Activated naive CD8-positive, alpha-beta T cell treated with anti-CD3 and anti-CD28 coated beads for 36 hours (primary cell): ENCODE measurements at regions not wholly inside any gene's neighbourhood (a gene's known extent, or its start where the extent isn't known, plus 50 kb on each side); places are given as distances from the start of the nearest gene placed in this dataset.

ENCODE experiments used
- DNase-seq: peaks from one replicate; pipeline ENCODE4 v3.0.0; 2021
- H3K27ac Mint-ChIP-seq: one replicate; pipeline ENCODE4 v1.8.0; 2022; ENCODE audit warnings: mild to moderate bottlenecking, moderate library complexity, mixed read lengths
- H3K27me3 Mint-ChIP-seq: one replicate; pipeline ENCODE4 v1.8.0; 2022; ENCODE audit warnings: mild to moderate bottlenecking, mixed read lengths
- H3K36me3 Mint-ChIP-seq: one replicate; pipeline ENCODE4 v1.8.0; 2021; ENCODE audit warnings: mild to moderate bottlenecking, mixed read lengths
- H3K4me1 Mint-ChIP-seq: one replicate; pipeline ENCODE4 v1.8.0; 2021; ENCODE audit warnings: mixed read lengths
- H3K4me3 Mint-ChIP-seq: one replicate; pipeline ENCODE4 v1.8.0; 2022; ENCODE audit warnings: mild to moderate bottlenecking, moderate library complexity, mixed read lengths
- H3K9me3 Mint-ChIP-seq: one replicate; pipeline ENCODE4 v1.8.0; 2022; ENCODE audit warnings: mixed read lengths

GRCh38 chr4:152165846-152166245, 370.0 kb downstream of the FBXW7 start:
- Mint-ChIP-seq H3K4me1 (no peaks in the 10 kb centered on the region), H3K27me3 (no peaks in the 10 kb centered on the region), H3K36me3 (no peaks in the 10 kb centered on the region), H3K4me3 (no peak overlapping the region), H3K27ac (no peak overlapping the region), H3K9me3 (no peaks in the 10 kb centered on the region)
- no peak for DNase-seq

GRCh38 chr4:152165146-152165545, 370.7 kb downstream of the FBXW7 start:
- Mint-ChIP-seq H3K4me3 (no peak overlapping the region), H3K27me3 (no peaks in the 10 kb centered on the region), H3K9me3 (no peaks in the 10 kb centered on the region), H3K4me1 (no peaks in the 10 kb centered on the region), H3K27ac (no peak overlapping the region), H3K36me3 (no peaks in the 10 kb centered on the region)
- no peak for DNase-seq

- DNase-seq = no peak
- no peaks in the 10 kb centered on the region for H3K27me3 Mint-ChIP-seq
- H3K4me3 Mint-ChIP-seq = no peak overlapping the region
- no peaks in the 10 kb centered on the region for H3K36me3 Mint-ChIP-seq
- no peaks in the 10 kb centered on the region for H3K9me3 Mint-ChIP-seq
- no peak overlapping the region for H3K27ac Mint-ChIP-seq
- H3K4me1 Mint-ChIP-seq = no peaks in the 10 kb centered on the region
Measured at GRCh38 chr4:152164561-152164960, 371.3 kb downstream of the FBXW7 start.

GRCh38 chr4:152162331-152162697, 373.6 kb downstream of the FBXW7 start:
- no peak overlapping the region for H3K4me3 Mint-ChIP-seq
- no peaks in the 10 kb centered on the region for H3K9me3 Mint-ChIP-seq
- no peaks in the 10 kb centered on the region for H3K36me3 Mint-ChIP-seq
- H3K27ac Mint-ChIP-seq = no peak overlapping the region
- H3K27me3 Mint-ChIP-seq = no peaks in the 10 kb centered on the region
- H3K4me1 Mint-ChIP-seq = peaks cover 7% of the 10 kb centered on the region
- no peak for DNase-seq

GRCh38 chr4:152161676-152162330, 374.1 kb downstream of the FBXW7 start:
- no peak overlapping the region for H3K4me3 Mint-ChIP-seq
- H3K27me3 Mint-ChIP-seq = no peaks in the 10 kb centered on the region
- no peak overlapping the region for H3K27ac Mint-ChIP-seq
- peaks cover 7% of the 10 kb centered on the region for H3K4me1 Mint-ChIP-seq
- no peaks in the 10 kb centered on the region for H3K36me3 Mint-ChIP-seq
- DNase-seq = no peak
- no peaks in the 10 kb centered on the region for H3K9me3 Mint-ChIP-seq

- no peak overlapping the region for H3K27ac Mint-ChIP-seq
- H3K36me3 Mint-ChIP-seq = no peaks in the 10 kb centered on the region
- H3K4me3 Mint-ChIP-seq = no peak overlapping the region
- H3K27me3 Mint-ChIP-seq = no peaks in the 10 kb centered on the region
- H3K9me3 Mint-ChIP-seq = no peaks in the 10 kb centered on the region
- peaks cover 8% of the 10 kb centered on the region for H3K4me1 Mint-ChIP-seq
- no peak for DNase-seq
Measured at GRCh38 chr4:152160225-152160800, 375.6 kb downstream of the FBXW7 start.

GRCh38 chr4:152159773-152160172, 376.1 kb downstream of the FBXW7 start:
- H3K36me3 Mint-ChIP-seq = no peaks in the 10 kb centered on the region
- H3K4me3 Mint-ChIP-seq = no peak overlapping the region
- peaks cover 12% of the 10 kb centered on the region for H3K4me1 Mint-ChIP-seq
- H3K27ac Mint-ChIP-seq = no peak overlapping the region
- no peaks in the 10 kb centered on the region for H3K27me3 Mint-ChIP-seq
- DNase-seq = no peak
- H3K9me3 Mint-ChIP-seq = peaks cover 4% of the 10 kb centered on the region

- no peak for DNase-seq
- H3K27ac Mint-ChIP-seq = no peak overlapping the region
- H3K36me3 Mint-ChIP-seq = no peaks in the 10 kb centered on the region
- H3K4me3 Mint-ChIP-seq = no peak overlapping the region
- H3K9me3 Mint-ChIP-seq = peaks cover 4% of the 10 kb centered on the region
- no peaks in the 10 kb centered on the region for H3K27me3 Mint-ChIP-seq
- peaks cover 17% of the 10 kb centered on the region for H3K4me1 Mint-ChIP-seq
Measured at GRCh38 chr4:152158225-152158624, 377.7 kb downstream of the FBXW7 start.

GRCh38 chr4:152157629-152158028, 378.3 kb downstream of the FBXW7 start:
- no peak for DNase-seq
- H3K4me1 Mint-ChIP-seq = peaks cover 17% of the 10 kb centered on the region
- no peak overlapping the region for H3K4me3 Mint-ChIP-seq
- peaks cover 4% of the 10 kb centered on the region for H3K9me3 Mint-ChIP-seq
- no peaks in the 10 kb centered on the region for H3K27me3 Mint-ChIP-seq
- no peak overlapping the region for H3K27ac Mint-ChIP-seq
- H3K36me3 Mint-ChIP-seq = no peaks in the 10 kb centered on the region

- peaks cover 4% of the 10 kb centered on the region for H3K9me3 Mint-ChIP-seq
- peaks cover 17% of the 10 kb centered on the region for H3K4me1 Mint-ChIP-seq
- no peak for DNase-seq
- H3K36me3 Mint-ChIP-seq = no peaks in the 10 kb centered on the region
- no peak overlapping the region for H3K4me3 Mint-ChIP-seq
- no peak overlapping the region for H3K27ac Mint-ChIP-seq
- H3K27me3 Mint-ChIP-seq = no peaks in the 10 kb centered on the region
Measured at GRCh38 chr4:152156442-152156841, 379.4 kb downstream of the FBXW7 start.

- H3K27me3 Mint-ChIP-seq = no peaks in the 10 kb centered on the region
- no peak overlapping the region for H3K4me3 Mint-ChIP-seq
- H3K27ac Mint-ChIP-seq = no peak overlapping the region
- no peaks in the 10 kb centered on the region for H3K36me3 Mint-ChIP-seq
- H3K9me3 Mint-ChIP-seq = peaks cover 4% of the 10 kb centered on the region
- peaks cover 17% of the 10 kb centered on the region for H3K4me1 Mint-ChIP-seq
- no peak for DNase-seq
Measured at GRCh38 chr4:152155070-152155469, 380.8 kb downstream of the FBXW7 start.

- Mint-ChIP-seq H3K4me1 (peaks cover 17% of the 10 kb centered on the region), H3K9me3 (peaks cover 4% of the 10 kb centered on the region), H3K36me3 (no peaks in the 10 kb centered on the region), H3K27me3 (no peaks in the 10 kb centered on the region), H3K4me3 (no peak overlapping the region), H3K27ac (no peak overlapping the region)
- DNase-seq = no peak
Measured at GRCh38 chr4:152154433-152154832, 381.5 kb downstream of the FBXW7 start.

- H3K9me3 Mint-ChIP-seq = peaks cover 4% of the 10 kb centered on the region
- no peak for DNase-seq
- no peaks in the 10 kb centered on the region for H3K36me3 Mint-ChIP-seq
- H3K4me3 Mint-ChIP-seq = no peak overlapping the region
- peaks cover 15% of the 10 kb centered on the region for H3K4me1 Mint-ChIP-seq
- no peak overlapping the region for H3K27ac Mint-ChIP-seq
- no peaks in the 10 kb centered on the region for H3K27me3 Mint-ChIP-seq
Measured at GRCh38 chr4:152153476-152154270, 382.2 kb downstream of the FBXW7 start.

GRCh38 chr4:152150214-152150613, 385.7 kb downstream of the FBXW7 start:
- peaks cover 8% of the 10 kb centered on the region for H3K4me1 Mint-ChIP-seq
- H3K9me3 Mint-ChIP-seq = peaks cover 12% of the 10 kb centered on the region

GRCh38 chr4:152149745-152150144, 386.1 kb downstream of the FBXW7 start:
- H3K27me3 Mint-ChIP-seq = no peaks in the 10 kb centered on the region
- no peak overlapping the region for H3K4me3 Mint-ChIP-seq
- peaks cover 13% of the 10 kb centered on the region for H3K9me3 Mint-ChIP-seq
- no peak overlapping the region for H3K27ac Mint-ChIP-seq
- H3K36me3 Mint-ChIP-seq = peaks cover 7% of the 10 kb centered on the region
- H3K4me1 Mint-ChIP-seq = peaks cover 4% of the 10 kb centered on the region
- DNase-seq = no peak

More at GRCh38 chr4:152150214-152150613, 385.7 kb downstream of the FBXW7 start:
- H3K27ac Mint-ChIP-seq = no peak overlapping the region
- H3K27me3 Mint-ChIP-seq = no peaks in the 10 kb centered on the region
- no peak for DNase-seq
- H3K4me3 Mint-ChIP-seq = no peak overlapping the region
- peaks cover 7% of the 10 kb centered on the region for H3K36me3 Mint-ChIP-seq
